ENCODE measurements at regions not wholly inside any gene's neighbourhood (a gene's known extent, or its start where the extent isn't known, plus 50 kb on each side); places are given as distances from the start of the nearest gene placed in this dataset.

DNA sequence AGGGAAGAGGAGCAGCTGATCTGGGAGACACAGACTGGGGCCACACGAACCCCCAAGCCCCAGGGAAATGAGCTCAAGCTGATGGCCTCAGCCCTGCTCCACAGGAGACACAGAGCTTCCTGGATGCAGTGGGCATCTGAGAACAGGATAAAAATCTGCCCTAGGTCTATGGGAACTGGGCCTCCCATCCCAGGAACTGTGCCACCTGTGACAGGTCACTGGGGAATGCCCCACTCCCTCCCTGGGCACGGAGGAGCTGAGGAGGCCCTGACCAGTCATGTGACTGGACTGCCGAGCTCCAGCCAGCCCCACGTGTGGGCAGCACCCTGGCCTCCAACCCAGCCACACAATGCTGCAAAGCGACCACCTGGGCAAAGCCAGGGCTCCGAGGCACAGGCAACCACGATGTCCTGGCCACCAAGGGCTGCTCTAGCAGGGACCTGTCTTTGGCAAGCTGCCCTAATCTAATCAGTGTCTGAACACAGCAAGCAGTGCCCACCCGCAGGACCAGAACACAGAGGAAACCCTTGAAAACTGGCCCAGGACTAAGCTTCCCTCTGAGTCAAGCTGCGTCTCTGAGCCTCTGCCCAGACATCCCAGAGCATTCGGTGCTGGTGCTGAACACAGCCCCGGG lies 57.8 kb upstream of the ID2 start:
- no peak overlapping the region for H3K27ac Mint-ChIP-seq (ENCODE audit: unreplicated experiment)
- H3K27me3 Mint-ChIP-seq (ENCODE audit: unreplicated experiment), result peaks cover 23% of the 10 kb centered on the region
- no peak overlapping the region for H3K4me3 Mint-ChIP-seq (ENCODE audit: unreplicated experiment)
- H3K4me1 Mint-ChIP-seq (ENCODE audit: unreplicated experiment), result no peaks in the 10 kb centered on the region
- DNase-seq (ENCODE audit: extremely low spot score, unreplicated experiment), result no peak
- no peaks in the 10 kb centered on the region for H3K9me3 Mint-ChIP-seq (ENCODE audit: unreplicated experiment)
- TF ChIP-seq, protein P1, sequence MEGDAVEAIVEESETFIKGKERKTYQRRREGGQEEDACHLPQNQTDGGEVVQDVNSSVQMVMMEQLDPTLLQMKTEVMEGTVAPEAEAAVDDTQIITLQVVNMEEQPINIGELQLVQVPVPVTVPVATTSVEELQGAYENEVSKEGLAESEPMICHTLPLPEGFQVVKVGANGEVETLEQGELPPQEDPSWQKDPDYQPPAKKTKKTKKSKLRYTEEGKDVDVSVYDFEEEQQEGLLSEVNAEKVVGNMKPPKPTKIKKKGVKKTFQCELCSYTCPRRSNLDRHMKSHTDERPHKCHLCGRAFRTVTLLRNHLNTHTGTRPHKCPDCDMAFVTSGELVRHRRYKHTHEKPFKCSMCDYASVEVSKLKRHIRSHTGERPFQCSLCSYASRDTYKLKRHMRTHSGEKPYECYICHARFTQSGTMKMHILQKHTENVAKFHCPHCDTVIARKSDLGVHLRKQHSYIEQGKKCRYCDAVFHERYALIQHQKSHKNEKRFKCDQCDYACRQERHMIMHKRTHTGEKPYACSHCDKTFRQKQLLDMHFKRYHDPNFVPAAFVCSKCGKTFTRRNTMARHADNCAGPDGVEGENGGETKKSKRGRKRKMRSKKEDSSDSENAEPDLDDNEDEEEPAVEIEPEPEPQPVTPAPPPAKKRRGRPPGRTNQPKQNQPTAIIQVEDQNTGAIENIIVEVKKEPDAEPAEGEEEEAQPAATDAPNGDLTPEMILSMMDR (IDR thresholded peaks at IDR 0.05), result no peak
- peaks cover 2% of the 10 kb centered on the region for H3K36me3 Mint-ChIP-seq (ENCODE audit: unreplicated experiment)

DNA sequence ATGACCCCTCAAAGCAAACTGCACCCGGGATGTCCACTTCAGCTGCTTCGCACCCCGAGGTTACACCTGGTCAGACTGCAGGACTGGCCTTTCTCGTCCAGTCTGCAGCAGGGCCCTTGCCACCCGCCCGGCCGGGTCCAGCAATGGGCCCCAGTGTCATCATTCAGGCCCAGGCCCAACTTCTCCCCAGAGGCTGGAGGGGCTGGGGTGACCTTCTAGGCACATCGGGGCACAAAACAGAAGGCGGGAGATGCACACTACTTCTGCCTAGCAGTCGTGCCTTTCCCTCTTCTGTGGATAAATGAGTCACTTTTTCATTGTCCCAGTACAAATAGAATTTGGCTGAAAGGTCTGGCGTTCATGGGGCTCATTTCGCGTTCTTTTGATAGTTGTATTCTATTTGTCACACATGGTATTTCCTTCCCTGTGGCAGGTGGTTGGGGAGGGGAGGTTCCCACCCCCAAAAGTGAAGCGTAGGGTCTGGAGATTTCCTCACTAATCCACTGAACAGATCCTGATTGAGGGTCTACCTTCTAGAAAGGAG lies 56.9 kb upstream of the ID2 start:
- no peaks in the 10 kb centered on the region for H3K4me1 Mint-ChIP-seq (ENCODE audit: unreplicated experiment)
- no peak overlapping the region for H3K4me3 Mint-ChIP-seq (ENCODE audit: unreplicated experiment)
- H3K27ac Mint-ChIP-seq (ENCODE audit: unreplicated experiment), result no peak overlapping the region

DNA sequence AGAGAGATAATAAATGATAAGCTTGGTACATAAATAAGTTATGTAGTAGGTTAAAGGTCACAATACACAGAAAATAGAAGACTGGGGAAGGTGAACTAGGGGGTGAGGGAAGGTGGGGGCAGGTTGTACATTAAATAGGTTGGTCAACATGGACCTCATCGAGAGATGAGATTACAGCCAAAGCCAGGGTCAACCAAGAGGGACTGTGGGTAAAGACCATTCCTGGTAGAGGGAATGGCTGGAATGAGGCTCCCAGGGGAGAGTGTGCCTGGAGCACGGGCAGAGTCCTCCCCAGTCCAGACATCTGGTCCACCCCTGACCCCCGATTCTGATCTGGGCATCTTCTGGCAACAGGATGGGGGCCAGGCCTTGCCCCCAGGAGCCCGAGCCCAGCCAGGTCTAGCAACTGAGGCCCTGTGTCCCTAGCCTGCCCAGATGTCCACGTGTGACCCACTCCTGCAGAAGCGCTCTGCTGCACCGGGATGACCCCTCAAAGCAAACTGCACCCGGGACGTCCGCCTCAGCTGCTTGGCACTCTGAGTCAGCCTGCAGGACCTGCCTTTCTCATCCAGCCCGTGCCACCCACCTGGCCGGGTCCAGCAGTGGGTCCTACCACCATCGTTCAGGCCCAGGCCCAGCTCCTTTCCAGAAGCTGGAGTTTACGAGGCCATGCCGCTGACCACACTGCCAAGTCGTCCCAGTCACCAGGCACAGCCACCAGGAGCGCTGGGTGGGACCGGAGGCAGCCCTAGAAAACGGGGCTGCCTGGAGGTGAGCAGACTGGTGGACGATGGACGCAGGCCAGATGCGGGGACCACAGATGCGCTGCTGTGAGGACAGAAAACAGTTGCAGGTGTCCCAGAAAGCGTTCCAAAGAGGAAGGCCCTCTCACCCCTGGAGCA lies 56.2 kb upstream of the ID2 start:
- Mint-ChIP-seq H3K4me3 (ENCODE audit: unreplicated experiment) (no peak overlapping the region), H3K9me3 (ENCODE audit: unreplicated experiment) (no peaks in the 10 kb centered on the region), H3K27ac (ENCODE audit: unreplicated experiment) (no peak overlapping the region), H3K36me3 (ENCODE audit: unreplicated experiment) (no peaks in the 10 kb centered on the region), H3K4me1 (ENCODE audit: unreplicated experiment) (no peaks in the 10 kb centered on the region), H3K27me3 (ENCODE audit: unreplicated experiment) (peaks cover 13% of the 10 kb centered on the region)
- TF ChIP-seq, protein P1 (IDR thresholded peaks at IDR 0.05), result no peak
- no peak for DNase-seq (ENCODE audit: extremely low spot score, unreplicated experiment)

More for the DNA sequence above, 56.9 kb upstream of the ID2 start:
- DNase-seq (ENCODE audit: extremely low spot score, unreplicated experiment), result no peak
- Mint-ChIP-seq H3K9me3 (ENCODE audit: unreplicated experiment) (no peaks in the 10 kb centered on the region), H3K27me3 (ENCODE audit: unreplicated experiment) (peaks cover 20% of the 10 kb centered on the region), H3K36me3 (ENCODE audit: unreplicated experiment) (peaks cover 2% of the 10 kb centered on the region)
- TF ChIP-seq, protein P1 (IDR thresholded peaks at IDR 0.05), result no peak

DNA sequence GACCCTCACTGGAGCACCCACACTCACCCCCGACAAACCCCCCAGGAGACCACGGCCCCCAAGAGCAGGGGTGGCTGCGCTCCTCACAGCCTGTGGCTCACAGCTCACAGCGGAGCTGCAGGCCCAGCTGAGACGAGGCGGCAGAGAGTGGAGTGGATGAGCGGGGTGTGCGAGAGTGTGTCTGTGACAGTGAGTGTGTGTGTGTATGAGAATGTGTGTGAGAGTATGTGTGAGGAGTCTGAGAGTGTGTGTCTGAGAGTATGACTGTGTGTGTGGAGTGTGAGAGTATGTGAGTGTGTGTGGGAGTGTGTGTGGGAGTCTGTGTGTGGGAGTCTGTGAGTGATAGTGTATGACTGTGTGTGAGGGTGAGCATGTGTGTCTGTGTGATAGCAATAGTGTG lies 55.3 kb upstream of the ID2 start:
- Mint-ChIP-seq H3K36me3 (ENCODE audit: unreplicated experiment) (no peaks in the 10 kb centered on the region), H3K27ac (ENCODE audit: unreplicated experiment) (no peak overlapping the region), H3K9me3 (ENCODE audit: unreplicated experiment) (no peaks in the 10 kb centered on the region), H3K27me3 (ENCODE audit: unreplicated experiment) (peaks cover 6% of the 10 kb centered on the region), H3K4me1 (ENCODE audit: unreplicated experiment) (no peaks in the 10 kb centered on the region), H3K4me3 (ENCODE audit: unreplicated experiment) (no peak overlapping the region)
- TF ChIP-seq, protein P1 (IDR thresholded peaks at IDR 0.05), result no peak
- DNase-seq (ENCODE audit: extremely low spot score, unreplicated experiment), result no peak
